HepG2 (cell line): ENCODE measurements at regions not wholly inside any gene's neighbourhood (a gene's known extent, or its start where the extent isn't known, plus 50 kb on each side); places are given as distances from the start of the nearest gene placed in this dataset.

Source experiments
- ARNTL ChIP-seq: sonication (generic); formaldehyde crosslinking; IDR thresholded peaks from 2 replicates; pipeline ENCODE4 v1.4.0; 2020; ENCODE audit warnings: mild to moderate bottlenecking, missing genetic modification reagents
- BCL3 ChIP-seq: sonication (generic); formaldehyde crosslinking; IDR thresholded peaks from 2 replicates; pipeline ENCODE4 v1.5.1; 2020; ENCODE audit warnings: mild to moderate bottlenecking, missing genetic modification reagents, moderate library complexity
- CENPBD1 ChIP-seq: sonication (generic); formaldehyde crosslinking; IDR thresholded peaks from 2 replicates; pipeline ENCODE4 v1.8.0; 2022; ENCODE audit warnings: missing genetic modification reagents, low read depth, mild to moderate bottlenecking, borderline replicate concordance
- CENPT ChIP-seq: sonication (generic); formaldehyde crosslinking; IDR thresholded peaks from 2 replicates; pipeline ENCODE4 v1.8.0; 2022; ENCODE audit warnings: low read depth, mild to moderate bottlenecking, moderate library complexity, missing genetic modification reagents
- CREB3 ChIP-seq: sonication (generic); formaldehyde crosslinking; IDR thresholded peaks from 2 replicates; pipeline ENCODE4 v1.5.0; 2020; ENCODE audit warnings: missing genetic modification reagents
- FOXC1 ChIP-seq: sonication (generic); formaldehyde crosslinking; IDR thresholded peaks from 2 replicates; pipeline ENCODE4 v1.8.0; 2022; ENCODE audit warnings: mild to moderate bottlenecking, missing genetic modification reagents, borderline replicate concordance
- FOXP4 ChIP-seq: sonication (generic); formaldehyde crosslinking; IDR thresholded peaks from 2 replicates; pipeline ENCODE4 v1.4.0; 2020; ENCODE audit warnings: missing genetic modification reagents
- HOXA9 ChIP-seq: sonication (generic); formaldehyde crosslinking; IDR thresholded peaks from 2 replicates; pipeline ENCODE4 v1.8.1; 2022; ENCODE audit warnings: missing genetic modification reagents, mild to moderate bottlenecking, moderate library complexity, borderline replicate concordance
- KDM3A ChIP-seq: IDR thresholded peaks from 2 replicates; pipeline ENCODE4 v1.6.1; 2018; ENCODE audit warnings: low read depth, missing compliant biosample characterization
- KLF13 ChIP-seq: sonication (generic); formaldehyde crosslinking; IDR thresholded peaks from 2 replicates; pipeline ENCODE4 v1.4.0; 2020; ENCODE audit warnings: mild to moderate bottlenecking, missing genetic modification reagents
- KMT2B ChIP-seq: IDR thresholded peaks from 2 replicates; pipeline ENCODE4 v1.6.1; 2016; ENCODE audit warnings: missing genetic modification reagents, missing compliant biosample characterization
- NFE2L1 ChIP-seq: sonication (generic); formaldehyde crosslinking; IDR thresholded peaks from 2 replicates; pipeline ENCODE4 v1.4.0; 2020; ENCODE audit warnings: missing genetic modification reagents, mild to moderate bottlenecking, borderline replicate concordance
- PITX1 ChIP-seq: sonication (generic); formaldehyde crosslinking; IDR thresholded peaks from 2 replicates; pipeline ENCODE4 v1.5.1; 2020; ENCODE audit warnings: mild to moderate bottlenecking, missing genetic modification reagents
- RFX3 ChIP-seq: IDR thresholded peaks from 2 replicates; pipeline ENCODE4 v1.6.1; 2016; ENCODE audit warnings: missing biosample characterization, missing genetic modification reagents
- SOX5 ChIP-seq: IDR thresholded peaks from 2 replicates; pipeline ENCODE4 v1.6.1; 2016; ENCODE audit warnings: borderline replicate concordance
- TRIM22 ChIP-seq: fragments of 450-650 bp; IDR thresholded peaks from 2 replicates; pipeline ENCODE4 v1.6.1; 2017
- ZFP1 ChIP-seq: IDR thresholded peaks from 2 replicates; pipeline ENCODE4 v1.6.1; 2016
- ZFYVE20 ChIP-seq: sonication (generic); formaldehyde crosslinking; IDR thresholded peaks from 2 replicates; pipeline ENCODE4 v1.8.0; 2023; ENCODE audit warnings: low read depth, mild to moderate bottlenecking, moderate library complexity, missing genetic modification reagents, borderline replicate concordance
- ZNF713 ChIP-seq: sonication (generic); formaldehyde crosslinking; IDR thresholded peaks from 2 replicates; pipeline ENCODE4 v1.4.0; 2020; ENCODE audit warnings: mild to moderate bottlenecking, missing genetic modification reagents
- ZNF747 ChIP-seq: sonication (generic); formaldehyde crosslinking; IDR thresholded peaks from 2 replicates; pipeline ENCODE4 v1.8.1; 2023; ENCODE audit warnings: missing genetic modification reagents, mild to moderate bottlenecking, borderline replicate concordance
- ZNF770 ChIP-seq: sonication (generic); formaldehyde crosslinking; IDR thresholded peaks from 2 replicates; pipeline ENCODE4 v1.5.0; 2020; ENCODE audit warnings: mild to moderate bottlenecking, missing genetic modification reagents
- ZNF780A ChIP-seq: sonication (generic); formaldehyde crosslinking; IDR thresholded peaks from 2 replicates; pipeline ENCODE4 v1.8.0; 2022; ENCODE audit warnings: mild to moderate bottlenecking, missing genetic modification reagents, moderate library complexity
- ZSCAN12 ChIP-seq: sonication (generic); formaldehyde crosslinking; IDR thresholded peaks from 2 replicates; pipeline ENCODE4 v1.9.0; 2021; ENCODE audit warnings: mild to moderate bottlenecking, missing genetic modification reagents
- ZSCAN25 ChIP-seq: sonication (generic); formaldehyde crosslinking; IDR thresholded peaks from 2 replicates; pipeline ENCODE4 v1.8.0; 2022; ENCODE audit warnings: mild to moderate bottlenecking, missing genetic modification reagents

- TF ChIP-seq FOXP4 (CRISPR knock-in tag) (peak; percentile 67; the same call in 1 of the 2 replicates), BCL3 (CRISPR knock-in tag) (no peak), CREB3 (no peak), KDM3A (no peak), HOXA9 (CRISPR knock-in tag) (no peak), ZSCAN25 (CRISPR knock-in tag) (no peak), ZNF770 (CRISPR knock-in tag) (no peak), TRIM22 (no peak), KMT2B (no peak), NFE2L1 (CRISPR knock-in tag) (no peak), FOXC1 (CRISPR knock-in tag) (no peak), CENPBD1 (CRISPR knock-in tag) (no peak), RFX3 (no peak), ZFP1 (CRISPR knock-in tag) (no peak), PITX1 (CRISPR knock-in tag) (no peak), ARNTL (CRISPR knock-in tag) (no peak), CENPT (CRISPR knock-in tag) (no peak), ZNF713 (CRISPR knock-in tag) (no peak), ZNF747 (CRISPR knock-in tag) (no peak), ZFYVE20 (CRISPR knock-in tag) (no peak), SOX5 (CRISPR knock-in tag) (0 out of 2 replicates have a peak, but pooled peaks have one; percentile 34), KLF13 (CRISPR knock-in tag) (no peak), ZNF780A (no peak), ZSCAN12 (no peak)
These were observed 131.3 kb downstream of the FHDC1 start (continued) for GRCh38 chr4:153067376-153067775.
